Kidney epithelial cell (primary cell): ENCODE measurements at regions not wholly inside any gene's neighbourhood (a gene's known extent, or its start where the extent isn't known, plus 50 kb on each side); places are given as distances from the start of the nearest gene placed in this dataset.
"Not testable (repeated sequence)": the region's sequence is repeated elsewhere in the genome, so short reads cannot be mapped to it uniquely, and the experiment has no call there.

ENCODE experiments used
- DNase-seq: peaks from one replicate; pipeline ENCODE4 v3.0.0-alpha.2; 2010; ENCODE audit warnings: low read depth
- H3K27me3 ChIP-seq: 2 replicates; pipeline ENCODE4 v1.6.0; 2011; ENCODE audit warnings: low read length; ENCODE audit not compliant: control insufficient read depth, insufficient read depth
- H3K36me3 ChIP-seq: 2 replicates; pipeline ENCODE4 v1.5.1; 2011; ENCODE audit warnings: low read length; ENCODE audit not compliant: control insufficient read depth, insufficient read depth
- H3K4me3 ChIP-seq: 2 replicates; pipeline ENCODE4 v1.5.1; 2011; ENCODE audit warnings: low read depth, mild to moderate bottlenecking, control low read depth, low read length
- TF ChIP-seq, protein P1 (sequence below): IDR thresholded peaks from 2 replicates; pipeline ENCODE4 v1.5.1; 2011; ENCODE audit warnings: mild to moderate bottlenecking, moderate library complexity, low read length, control low read depth, inconsistent platforms; ENCODE audit not compliant: insufficient read depth, poor library complexity, severe bottlenecking

DNA sequence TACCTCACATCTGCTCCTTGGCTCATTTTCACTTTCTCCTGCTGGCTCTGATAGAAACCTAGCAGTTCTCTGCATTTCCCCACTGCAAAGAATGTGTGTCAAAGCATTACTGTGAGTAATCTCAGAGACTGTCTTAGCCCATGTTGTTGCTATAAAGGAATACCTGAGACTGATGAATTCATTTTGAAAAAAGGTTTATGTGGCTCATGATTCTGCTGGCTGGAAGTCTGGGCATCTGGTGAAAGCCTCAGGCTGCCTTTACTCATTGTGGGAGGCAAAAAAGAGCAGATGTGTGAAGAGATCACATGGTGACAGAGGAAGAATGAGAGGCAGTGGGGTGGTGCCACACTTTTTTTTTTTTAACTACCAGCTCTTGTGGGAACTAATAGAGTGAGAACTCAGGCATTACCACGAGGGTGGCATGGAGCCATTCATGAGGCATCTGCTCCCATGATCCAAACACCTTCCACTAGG lies 191.6 kb upstream of the CTNND2 start:
- Histone ChIP-seq H3K4me3 (no peak overlapping the region), H3K36me3 (no peaks in the 10 kb centered on the region), H3K27me3 (no peaks in the 10 kb centered on the region)
- TF ChIP-seq, protein P1, sequence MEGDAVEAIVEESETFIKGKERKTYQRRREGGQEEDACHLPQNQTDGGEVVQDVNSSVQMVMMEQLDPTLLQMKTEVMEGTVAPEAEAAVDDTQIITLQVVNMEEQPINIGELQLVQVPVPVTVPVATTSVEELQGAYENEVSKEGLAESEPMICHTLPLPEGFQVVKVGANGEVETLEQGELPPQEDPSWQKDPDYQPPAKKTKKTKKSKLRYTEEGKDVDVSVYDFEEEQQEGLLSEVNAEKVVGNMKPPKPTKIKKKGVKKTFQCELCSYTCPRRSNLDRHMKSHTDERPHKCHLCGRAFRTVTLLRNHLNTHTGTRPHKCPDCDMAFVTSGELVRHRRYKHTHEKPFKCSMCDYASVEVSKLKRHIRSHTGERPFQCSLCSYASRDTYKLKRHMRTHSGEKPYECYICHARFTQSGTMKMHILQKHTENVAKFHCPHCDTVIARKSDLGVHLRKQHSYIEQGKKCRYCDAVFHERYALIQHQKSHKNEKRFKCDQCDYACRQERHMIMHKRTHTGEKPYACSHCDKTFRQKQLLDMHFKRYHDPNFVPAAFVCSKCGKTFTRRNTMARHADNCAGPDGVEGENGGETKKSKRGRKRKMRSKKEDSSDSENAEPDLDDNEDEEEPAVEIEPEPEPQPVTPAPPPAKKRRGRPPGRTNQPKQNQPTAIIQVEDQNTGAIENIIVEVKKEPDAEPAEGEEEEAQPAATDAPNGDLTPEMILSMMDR = no peak
- no peak for DNase-seq

GRCh38 chr5:12093586-12093985 lies 189.3 kb upstream of the CTNND2 start:
- no peak for DNase-seq
- TF ChIP-seq, protein P1 = no peak
- H3K27me3 ChIP-seq = no peaks in the 10 kb centered on the region
- H3K4me3 ChIP-seq = no peak overlapping the region
- H3K36me3 ChIP-seq = no peaks in the 10 kb centered on the region

DNA sequence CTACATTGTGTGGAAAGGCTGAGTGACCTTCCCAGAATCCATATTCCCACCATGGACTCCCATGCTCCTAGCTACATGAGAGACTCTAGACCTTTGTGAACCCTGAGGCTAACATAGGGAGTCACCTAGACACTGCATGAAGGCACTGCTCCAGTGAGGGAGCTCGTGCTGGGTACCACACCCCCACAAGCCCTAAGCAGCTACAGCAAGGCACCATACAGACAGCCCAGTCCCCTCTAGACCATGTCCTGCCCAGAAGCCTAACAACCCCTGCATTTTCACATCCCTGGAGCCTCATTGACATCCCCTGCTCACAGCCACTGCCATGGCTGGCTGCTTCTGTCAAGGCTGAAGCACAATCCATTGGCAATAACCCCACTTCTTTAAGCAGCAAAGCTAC lies 176.5 kb upstream of the CTNND2 start:
- Histone ChIP-seq H3K36me3 (no peaks in the 10 kb centered on the region), H3K4me3 (no peak overlapping the region), H3K27me3 (no peaks in the 10 kb centered on the region)
- no peak for DNase-seq
- TF ChIP-seq, protein P1 = no peak

DNA sequence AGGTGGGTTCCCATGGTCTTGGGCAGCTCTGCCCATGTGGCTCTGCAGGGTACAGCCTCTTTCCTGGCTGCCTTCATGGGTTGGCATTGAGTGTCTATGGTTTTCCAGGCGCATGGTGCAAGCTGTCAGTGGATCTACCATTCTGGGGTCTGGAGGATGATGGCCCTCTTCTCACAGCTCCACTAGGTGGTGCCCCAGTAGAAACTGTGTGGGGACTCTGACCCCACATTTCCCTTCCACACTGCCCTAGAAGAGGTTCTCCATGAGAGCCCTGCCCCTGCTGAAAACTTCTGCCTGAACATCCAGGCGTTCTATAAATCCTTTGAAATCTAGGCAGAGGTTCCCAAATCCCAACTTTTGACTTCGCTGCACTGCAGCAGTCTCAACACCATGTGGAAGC lies 174.0 kb upstream of the CTNND2 start:
- H3K4me3 ChIP-seq, DNase-seq, H3K27me3 ChIP-seq, H3K36me3 ChIP-seq: not testable (repeated sequence)

- Histone ChIP-seq H3K36me3 (no peaks in the 10 kb centered on the region), H3K27me3 (no peaks in the 10 kb centered on the region), H3K4me3 (no peak overlapping the region)
- TF ChIP-seq, protein P1 = no peak
- DNase-seq = no peak
Measured at GRCh38 chr5:12073426-12073825, 169.2 kb upstream of the CTNND2 start.

GRCh38 chr5:12072441-12072840 lies 168.2 kb upstream of the CTNND2 start:
- no peak for DNase-seq
- Histone ChIP-seq H3K4me3 (no peak overlapping the region), H3K36me3 (no peaks in the 10 kb centered on the region), H3K27me3 (no peaks in the 10 kb centered on the region)
- TF ChIP-seq, protein P1 = no peak
